Right lobe of liver (tissue), 6 donors: ENCODE measurements at regions not wholly inside any gene's neighbourhood (a gene's known extent, or its start where the extent isn't known, plus 50 kb on each side); places are given as distances from the start of the nearest gene placed in this dataset.

Source experiments
- ATAC-seq, 4 donors: fragments of 200-7000 bp; cut with Tn5 transposase; one replicate each; pipeline ENCODE4 v1.9.1; 2020; ENCODE audit warnings: mild to moderate bottlenecking in 4 of 4, moderate library complexity in 4 of 4
- DNase-seq, 3 donors: peaks; one replicate each; pipeline ENCODE4 v3.0.0-alpha.2; 2020
- H3K27ac ChIP-seq, 3 donors: fragments of 200-600 bp; one replicate each; pipeline ENCODE4 v1.8.0; 2022
- H3K27me3 ChIP-seq, 2 donors: fragments of 200-600 bp; one replicate each; pipeline ENCODE4 v1.8.0; 2022
- H3K36me3 ChIP-seq, 4 donors: fragments of 200-600 bp; sonication (generic) in 1 of 4; one replicate each; pipeline versions ENCODE4 v1.5.1 to v1.8.0; 2017 to 2022; ENCODE audit warnings: control low read depth in 1 of 4
- H3K4me1 ChIP-seq, 4 donors: fragments of 200-600 bp; sonication (generic) in 1 of 4; one replicate each; pipeline versions ENCODE4 v1.5.1 to v1.8.0; 2017 to 2022; ENCODE audit warnings: control low read depth in 1 of 4
- H3K4me3 ChIP-seq, 3 donors: fragments of 200-600 bp; one replicate each; pipeline ENCODE4 v1.8.0; 2022
- H3K9me3 ChIP-seq, 4 donors: fragments of 200-600 bp; sonication (generic) in 1 of 4; one replicate each; pipeline versions ENCODE4 v1.5.1 to v1.8.0; 2017 to 2022; ENCODE audit warnings: control low read depth in 1 of 4
- POLR2A ChIP-seq: fragments of 450-650 bp; IDR thresholded peaks from one replicate; pipeline ENCODE4 v1.6.1; 2017; ENCODE audit warnings: antibody characterized with exemption, mild to moderate bottlenecking
- WGBS: methylation state at CpG from one replicate; pipeline ENCODE4 v1.1.6; 2018; ENCODE audit warnings: low coverage, low lambda C conversion rate; ENCODE audit not compliant: insufficient coverage; ENCODE audit errors: missing lambda C conversion rate; 5-methylcytosine and 5-hydroxymethylcytosine counted together
- intact Hi-C, 2 donors: fragments of 100-400 bp; cut with DNase I; formaldehyde crosslinking; loops; one replicate each; pipeline versions ENCODE4 v1.11.2 to v1.14.1; 2022
- TF ChIP-seq, protein P1 (sequence below), 4 donors: fragments of 200-600 bp in 3 of 4; fragments of 450-650 bp in 1 of 4; IDR thresholded peaks; one replicate each; pipeline versions ENCODE4 v1.5.1 to v1.8.0; 2016 to 2022; ENCODE audit warnings: antibody characterized with exemption in 4 of 4, mild to moderate bottlenecking in 2 of 4
- donor health status: DM: no; HTN: yes; CAD: no.
- donor health status: DM: no; HTN: no; CAD: no.
- donor health status: DM: no; HTN: no; CAD: no.
- donor health status: DM: no; HTN: yes; CAD: no.
- donor health status: DM: no; HTN: yes; CAD: no.

DNA sequence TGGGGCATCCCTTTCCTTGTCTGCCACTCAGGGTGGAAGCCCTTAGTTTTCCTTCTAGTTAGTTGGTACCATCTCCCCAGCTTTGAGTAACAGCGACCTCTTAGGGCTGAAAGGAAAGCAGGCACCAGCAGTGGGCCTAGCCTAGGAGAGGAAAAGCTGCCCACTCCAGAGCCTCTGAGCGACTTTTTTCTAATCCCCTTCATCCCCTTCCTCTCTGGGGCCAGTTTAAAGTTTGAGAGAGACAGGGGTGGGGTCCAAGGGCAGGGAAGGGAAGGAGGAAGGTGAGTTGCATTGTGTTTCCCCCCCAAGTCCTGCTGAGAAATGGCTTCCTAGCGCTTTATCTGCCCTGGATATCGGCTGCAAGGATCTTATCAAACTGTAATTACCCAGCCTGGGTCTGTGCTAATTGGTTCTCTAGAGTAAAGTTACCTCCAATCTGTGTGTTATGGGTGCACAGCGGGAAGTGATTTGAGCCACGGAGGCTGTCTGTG lies 573.9 kb upstream of the CADM1 start:
- Histone ChIP-seq H3K4me3 (no peak overlapping the region), H3K4me1 (no peaks in the 10 kb centered on the region), H3K27ac (no peak overlapping the region), H3K9me3 (no peaks in the 10 kb centered on the region), H3K27me3 (no peaks in the 10 kb centered on the region), H3K36me3 (no peaks in the 10 kb centered on the region)
- TF ChIP-seq POLR2A, result no peak
- TF ChIP-seq, protein P1, sequence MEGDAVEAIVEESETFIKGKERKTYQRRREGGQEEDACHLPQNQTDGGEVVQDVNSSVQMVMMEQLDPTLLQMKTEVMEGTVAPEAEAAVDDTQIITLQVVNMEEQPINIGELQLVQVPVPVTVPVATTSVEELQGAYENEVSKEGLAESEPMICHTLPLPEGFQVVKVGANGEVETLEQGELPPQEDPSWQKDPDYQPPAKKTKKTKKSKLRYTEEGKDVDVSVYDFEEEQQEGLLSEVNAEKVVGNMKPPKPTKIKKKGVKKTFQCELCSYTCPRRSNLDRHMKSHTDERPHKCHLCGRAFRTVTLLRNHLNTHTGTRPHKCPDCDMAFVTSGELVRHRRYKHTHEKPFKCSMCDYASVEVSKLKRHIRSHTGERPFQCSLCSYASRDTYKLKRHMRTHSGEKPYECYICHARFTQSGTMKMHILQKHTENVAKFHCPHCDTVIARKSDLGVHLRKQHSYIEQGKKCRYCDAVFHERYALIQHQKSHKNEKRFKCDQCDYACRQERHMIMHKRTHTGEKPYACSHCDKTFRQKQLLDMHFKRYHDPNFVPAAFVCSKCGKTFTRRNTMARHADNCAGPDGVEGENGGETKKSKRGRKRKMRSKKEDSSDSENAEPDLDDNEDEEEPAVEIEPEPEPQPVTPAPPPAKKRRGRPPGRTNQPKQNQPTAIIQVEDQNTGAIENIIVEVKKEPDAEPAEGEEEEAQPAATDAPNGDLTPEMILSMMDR (IDR thresholded peaks at IDR 0.05), result peak in 2 of 4 donors; percentile 13 to 15
- WGBS, result 24% methylated on average over 3 of the region's 6 CpGs
- ATAC-seq (peak in 2 of 4 donors; percentile 19 to 28), DNase-seq (no peak)
- intact Hi-C loops, result no loop called here

- Histone ChIP-seq H3K4me1 (no peaks in the 10 kb centered on the region), H3K36me3 (no peaks in the 10 kb centered on the region), H3K27ac (no peak overlapping the region), H3K4me3 (no peak overlapping the region), H3K27me3 (no peaks in the 10 kb centered on the region), H3K9me3 (no peaks in the 10 kb centered on the region)
- TF ChIP-seq, protein P1 (IDR thresholded peaks at IDR 0.05), result no peak
- no peak for TF ChIP-seq POLR2A
- ATAC-seq (no peak), DNase-seq (no peak)
- intact Hi-C loops, result no loop called here
- 67% methylated on average over 2 of the region's 2 CpGs for WGBS
Observed at GRCh38 chr11:116077092-116077491, 572.9 kb upstream of the CADM1 start.

DNA sequence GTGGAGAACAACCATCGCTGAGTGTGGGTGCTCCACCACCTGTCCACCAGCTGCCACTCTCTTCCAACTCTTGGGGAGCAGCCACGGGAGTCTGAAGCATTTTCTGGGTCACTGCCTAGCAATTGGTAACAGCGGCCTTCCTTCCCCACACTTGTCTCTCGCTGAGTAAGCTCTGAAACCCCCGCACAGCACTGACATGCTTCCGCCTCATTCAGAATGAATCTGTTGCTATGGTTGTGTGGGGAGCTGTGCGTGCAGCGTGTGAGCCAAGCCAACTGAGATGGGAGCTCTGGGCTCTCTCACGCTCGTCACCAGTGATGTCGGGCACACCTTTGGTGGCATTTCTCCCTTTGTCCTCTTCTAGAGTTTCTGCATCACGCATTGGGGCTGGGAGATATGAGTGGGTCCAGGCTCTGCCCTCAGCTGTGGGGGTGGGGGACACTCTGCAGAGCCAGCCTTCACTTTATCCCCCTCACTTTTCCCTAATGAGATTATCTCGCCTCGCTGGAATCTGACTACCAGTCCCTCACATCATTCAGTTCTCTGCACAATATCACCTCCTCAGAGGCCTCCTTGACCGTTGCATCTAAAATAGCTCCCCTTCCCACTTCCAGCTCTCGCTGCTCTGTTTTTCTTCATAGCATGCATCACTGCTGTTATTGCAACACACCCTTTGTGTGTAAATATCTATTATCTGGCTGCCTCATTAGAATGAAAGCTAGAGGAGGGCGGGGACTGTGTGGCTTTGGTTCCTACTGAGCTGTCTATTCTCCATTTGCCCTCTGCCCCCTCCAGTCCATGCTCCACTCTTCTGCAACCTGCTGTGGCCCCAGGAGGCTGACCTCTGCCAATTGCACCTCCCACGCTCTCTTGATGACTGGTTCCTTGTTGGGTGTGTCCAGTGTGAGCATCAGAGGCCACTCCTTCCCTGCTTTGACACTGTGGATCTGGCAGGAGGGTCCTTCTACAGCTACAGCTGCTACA lies 569.9 kb upstream of the CADM1 start:
- TF ChIP-seq POLR2A, result no peak
- TF ChIP-seq, protein P1 (IDR thresholded peaks at IDR 0.05), result no peak
- 42% methylated on average over 11 of the region's 18 CpGs for WGBS
- no peaks in the 10 kb centered on the region for H3K27me3 ChIP-seq
- H3K9me3 ChIP-seq, result no peaks in the 10 kb centered on the region
- H3K36me3 ChIP-seq, result no peaks in the 10 kb centered on the region
- DNase-seq, result peak in 1 of 3 donors; percentile 25
- peak in 2 of 4 donors; percentile 19 to 88 for ATAC-seq
- H3K27ac ChIP-seq, result no peak overlapping the region
- intact Hi-C loops, result no loop called here
- H3K4me3 ChIP-seq, result no peak overlapping the region
- H3K4me1 ChIP-seq, result no peaks in the 10 kb centered on the region

GRCh38 chr11:116072601-116073410 lies 568.6 kb upstream of the CADM1 start:
- no peak overlapping the region for H3K27ac ChIP-seq
- no peaks in the 10 kb centered on the region for H3K4me1 ChIP-seq
- no peak for TF ChIP-seq POLR2A
- TF ChIP-seq, protein P1 (IDR thresholded peaks at IDR 0.05), result no peak
- no peak for ATAC-seq
- H3K36me3 ChIP-seq, result no peaks in the 10 kb centered on the region
- no peaks in the 10 kb centered on the region for H3K27me3 ChIP-seq
- no peak overlapping the region for H3K4me3 ChIP-seq
- no peak for DNase-seq
- 69% methylated on average over 8 of the region's 16 CpGs for WGBS
- no peaks in the 10 kb centered on the region for H3K9me3 ChIP-seq
- intact Hi-C loops, result no loop called here
